H9 (cell line): ENCODE measurements at regions not wholly inside any gene's neighbourhood (a gene's known extent, or its start where the extent isn't known, plus 50 kb on each side); places are given as distances from the start of the nearest gene placed in this dataset.

Source experiments
- DNase-seq: peaks from one replicate; pipeline ENCODE4 v3.0.0-alpha.2; 2017
- H2AFZ ChIP-seq: one replicate; pipeline ENCODE4 v1.6.1; 2013; ENCODE audit warnings: mild to moderate bottlenecking, low read length, control low read depth, moderate library complexity
- H2AK5ac ChIP-seq: 2 replicates; pipeline ENCODE4 v1.6.1; 2013; ENCODE audit warnings: low read length, control low read depth, mixed read lengths; ENCODE audit not compliant: insufficient read length
- H2BK120ac ChIP-seq: one replicate; pipeline ENCODE4 v1.6.1; 2013; ENCODE audit warnings: low read depth, mild to moderate bottlenecking, low read length, control low read depth, inconsistent platforms; ENCODE audit not compliant: poor library complexity, severe bottlenecking
- H2BK12ac ChIP-seq: 2 replicates; pipeline ENCODE4 v1.6.1; 2013; ENCODE audit warnings: low read length, control low read depth, mixed read lengths, low read depth; ENCODE audit not compliant: insufficient read length
- H2BK15ac ChIP-seq: 2 replicates; pipeline ENCODE4 v1.6.1; 2013; ENCODE audit warnings: low read depth, low read length, control low read depth
- H2BK20ac ChIP-seq: one replicate; pipeline ENCODE4 v1.6.1; 2013; ENCODE audit warnings: low read depth, mild to moderate bottlenecking, low read length, control low read depth, inconsistent platforms; ENCODE audit not compliant: poor library complexity, severe bottlenecking
- H2BK5ac ChIP-seq: 2 replicates; pipeline ENCODE4 v1.6.1; 2013; ENCODE audit warnings: low read length, control low read depth, mixed read lengths; ENCODE audit not compliant: insufficient read length
- H3K14ac ChIP-seq: 2 replicates; pipeline ENCODE4 v1.6.1; 2013; ENCODE audit warnings: low read length, control low read depth; ENCODE audit not compliant: insufficient read depth
- H3K18ac ChIP-seq: 2 replicates; pipeline ENCODE4 v1.6.1; 2013; ENCODE audit warnings: low read depth, mild to moderate bottlenecking, mixed read lengths, low read length, control low read depth; ENCODE audit not compliant: insufficient read length
- H3K23ac ChIP-seq: 2 replicates; pipeline ENCODE4 v1.6.1; 2013; ENCODE audit warnings: low read length, control low read depth, mixed read lengths, low read depth; ENCODE audit not compliant: insufficient read length
- H3K23me2 ChIP-seq: 2 replicates; pipeline ENCODE4 v1.6.1; 2013; ENCODE audit warnings: low read depth, mild to moderate bottlenecking, mixed read lengths, low read length, control low read depth; ENCODE audit not compliant: insufficient read length, poor library complexity, severe bottlenecking
- H3K27ac ChIP-seq: 2 replicates; pipeline ENCODE4 v1.5.1; 2013; ENCODE audit warnings: low read length, control low read depth, mixed read lengths, low read depth; ENCODE audit not compliant: insufficient read length
- H3K27me3 ChIP-seq: 2 replicates; pipeline ENCODE4 v1.6.1; 2013; ENCODE audit warnings: low read length, control low read depth, inconsistent platforms; ENCODE audit not compliant: insufficient read depth
- H3K4ac ChIP-seq: 2 replicates; pipeline ENCODE4 v1.6.1; 2013; ENCODE audit warnings: low read depth, mild to moderate bottlenecking, control low read depth, inconsistent platforms, low read length, moderate library complexity
- H3K4me1 ChIP-seq: 2 replicates; pipeline ENCODE4 v1.6.1; 2013; ENCODE audit warnings: low read length, control low read depth, inconsistent platforms; ENCODE audit not compliant: insufficient read depth
- H3K4me2 ChIP-seq: 2 replicates; pipeline ENCODE4 v1.6.1; 2013; ENCODE audit warnings: low read length, control low read depth, mixed read lengths; ENCODE audit not compliant: insufficient read length, insufficient read depth
- H3K56ac ChIP-seq: 2 replicates; pipeline ENCODE4 v1.6.1; 2013; ENCODE audit warnings: low read depth, mild to moderate bottlenecking, mixed read lengths, low read length, control low read depth; ENCODE audit not compliant: insufficient read length
- H3K79me1 ChIP-seq: 2 replicates; pipeline ENCODE4 v1.6.1; 2013; ENCODE audit warnings: low read depth, mild to moderate bottlenecking, moderate library complexity, low read length, control low read depth, inconsistent platforms; ENCODE audit not compliant: insufficient read depth, poor library complexity, severe bottlenecking
- H3K79me2 ChIP-seq: 2 replicates; pipeline ENCODE4 v1.6.1; 2013; ENCODE audit warnings: low read length, control low read depth, inconsistent platforms; ENCODE audit not compliant: insufficient read depth
- H3K9ac ChIP-seq: 2 replicates; pipeline ENCODE4 v1.6.1; 2013; ENCODE audit warnings: low read length, control low read depth, mixed read lengths; ENCODE audit not compliant: insufficient read length; ENCODE audit errors: extremely low read depth
- H3K9me3 ChIP-seq: one replicate; pipeline ENCODE4 v1.6.1; 2013; ENCODE audit warnings: low read depth, low read length, inconsistent platforms; ENCODE audit not compliant: control insufficient read depth
- H3T11ph ChIP-seq: one replicate; pipeline ENCODE4 v1.6.1; 2013; ENCODE audit warnings: mild to moderate bottlenecking, low read length, control low read depth, inconsistent platforms
- H4K20me1 ChIP-seq: one replicate; pipeline ENCODE4 v1.6.1; 2013; ENCODE audit not compliant: control insufficient read depth, insufficient read length, insufficient read depth
- H4K5ac ChIP-seq: 2 replicates; pipeline ENCODE4 v1.6.1; 2013; ENCODE audit warnings: low read depth, mild to moderate bottlenecking, mixed read lengths, low read length, control low read depth; ENCODE audit not compliant: insufficient read length
- H4K8ac ChIP-seq: replicated peaks from 2 replicates; pipeline ENCODE4 v1.6.1; 2013; ENCODE audit warnings: low read length, control low read depth, mixed read lengths, low read depth; ENCODE audit not compliant: insufficient read length
- H4K91ac ChIP-seq: 2 replicates; pipeline ENCODE4 v1.6.1; 2013; ENCODE audit warnings: low read depth, mild to moderate bottlenecking, moderate library complexity, mixed read lengths, low read length, control low read depth; ENCODE audit not compliant: insufficient read length
- H3K27ac Mint-ChIP-seq, 3 experiments: 2 replicates in 2 of 3; 3 replicates in 1 of 3; pipeline ENCODE4 v1.8.0; 2020 to 2021; ENCODE audit warnings: mixed read lengths in 3 of 3, mild to moderate bottlenecking in 1 of 3, moderate library complexity in 1 of 3
- H3K27me3 Mint-ChIP-seq: 2 replicates; pipeline ENCODE4 v1.8.0; 2021; ENCODE audit warnings: low read depth, mild to moderate bottlenecking, moderate library complexity, mixed read lengths
- H3K36me3 Mint-ChIP-seq, 3 experiments: 2 replicates in 2 of 3; 3 replicates in 1 of 3; pipeline ENCODE4 v1.8.0; 2020 to 2021; ENCODE audit warnings: low read depth in 3 of 3, mixed read lengths in 3 of 3; ENCODE audit not compliant: insufficient read depth in 1 of 3
- H3K4me1 Mint-ChIP-seq, 2 experiments: 2 replicates each; pipeline ENCODE4 v1.8.0; 2020; ENCODE audit warnings: mixed read lengths in 2 of 2
- H3K4me3 Mint-ChIP-seq, 2 experiments: 2 replicates in 1 of 2; 3 replicates in 1 of 2; pipeline ENCODE4 v1.8.0; 2020 to 2021; ENCODE audit warnings: mild to moderate bottlenecking in 2 of 2, mixed read lengths in 2 of 2, moderate library complexity in 1 of 2
- H3K9me3 Mint-ChIP-seq, 2 experiments: 2 replicates in 1 of 2; 3 replicates in 1 of 2; pipeline ENCODE4 v1.8.0; 2020; ENCODE audit warnings: mild to moderate bottlenecking in 2 of 2, mixed read lengths in 2 of 2, moderate library complexity in 1 of 2
- CTCF ChIP-seq: fragments of 200-600 bp; sonication (generic); conservative IDR thresholded peaks from 3 replicates; pipeline ENCODE4 v1.8.0; 2021; ENCODE audit warnings: antibody characterized with exemption, mild to moderate bottlenecking

GRCh38 chr4:37014584-37014983, 230.0 kb upstream of the NWD2 start:
- H3K27ac Mint-ChIP-seq = no peak overlapping the region
- no peak overlapping the region for H4K8ac ChIP-seq

More at GRCh38 chr4:37014584-37014983, 230.0 kb upstream of the NWD2 start:
- no peaks in the 10 kb centered on the region for H3K4me1 Mint-ChIP-seq
- Histone ChIP-seq H3K14ac (no peak overlapping the region), H2BK120ac (no peak overlapping the region), H4K5ac (no peak overlapping the region), H2BK15ac (no peak overlapping the region), H2AK5ac (no peak overlapping the region), H3K4me1 (no peaks in the 10 kb centered on the region), H3K4ac (no peak overlapping the region), H3K18ac (no peak overlapping the region), H3T11ph (no peak overlapping the region), H3K23me2 (no peaks in the 10 kb centered on the region), H3K56ac (no peak overlapping the region), H4K20me1 (no peaks in the 10 kb centered on the region), H3K9me3 (no peaks in the 10 kb centered on the region), H2BK5ac (no peak overlapping the region), H2BK12ac (no peak overlapping the region), H3K4me2 (no peak overlapping the region), H3K27me3 (no peaks in the 10 kb centered on the region), H3K27ac (no peak overlapping the region), H4K91ac (no peak overlapping the region), H2AFZ (no peak overlapping the region), H3K79me2 (no peaks in the 10 kb centered on the region), H2BK20ac (no peak overlapping the region), H3K9ac (no peak overlapping the region), H3K23ac (no peak overlapping the region), H3K79me1 (no peaks in the 10 kb centered on the region)
- peaks cover 4% of the 10 kb centered on the region in 2 experiments; a peak in 3 of 5 replicates for H3K9me3 Mint-ChIP-seq
- H3K4me3 Mint-ChIP-seq = no peak overlapping the region
- H3K27me3 Mint-ChIP-seq = no peaks in the 10 kb centered on the region
- no peak for TF ChIP-seq CTCF
- DNase-seq = no peak
- H3K36me3 Mint-ChIP-seq = peaks cover 0 to 5% (median 0%) of the 10 kb centered on the region in 3 experiments; a peak in 2 of 7 replicates
